DOHH2 (cell line): ENCODE measurements at regions not wholly inside any gene's neighbourhood (a gene's known extent, or its start where the extent isn't known, plus 50 kb on each side); places are given as distances from the start of the nearest gene placed in this dataset.

ENCODE experiments used
- H3F3A ChIP-seq: fragments of 200-600 bp; sonication (generic), shearing (Covaris generic); 2 replicates; pipeline ENCODE4 v1.6.0; 2016; ENCODE audit warnings: antibody characterized with exemption, mild to moderate bottlenecking; ENCODE audit not compliant: control insufficient read depth, insufficient read depth
- H3K27ac ChIP-seq: fragments of 200-600 bp; sonication (generic); 2 replicates; pipeline ENCODE4 v1.5.1; 2014; ENCODE audit warnings: low read depth, mild to moderate bottlenecking, low read length, moderate library complexity
- H3K27me3 ChIP-seq: fragments of 200-600 bp; sonication (generic); 2 replicates; pipeline ENCODE4 v1.6.1; 2014; ENCODE audit warnings: mild to moderate bottlenecking, low read length, mixed read lengths; ENCODE audit not compliant: control insufficient read depth
- H3K36me3 ChIP-seq: fragments of 200-600 bp; sonication (generic); 2 replicates; pipeline ENCODE4 v1.6.1; 2014; ENCODE audit warnings: mild to moderate bottlenecking, low read length, moderate library complexity, mixed read lengths; ENCODE audit not compliant: control insufficient read depth
- H3K4me1 ChIP-seq: fragments of 200-600 bp; sonication (generic); 2 replicates; pipeline ENCODE4 v1.6.1; 2014; ENCODE audit warnings: mild to moderate bottlenecking, low read length, mixed read lengths; ENCODE audit not compliant: control insufficient read depth
- H3K4me2 ChIP-seq: fragments of 200-600 bp; sonication (generic); 2 replicates; pipeline ENCODE4 v1.6.0; 2014; ENCODE audit warnings: mild to moderate bottlenecking, low read length, moderate library complexity
- H3K4me3 ChIP-seq: fragments of 200-600 bp; sonication (generic); 2 replicates; pipeline ENCODE4 v1.5.1; 2014; ENCODE audit warnings: mild to moderate bottlenecking, low read length, mixed read lengths
- H3K79me2 ChIP-seq: fragments of 200-600 bp; sonication (generic); 2 replicates; pipeline ENCODE4 v1.6.1; 2014; ENCODE audit warnings: mild to moderate bottlenecking, low read length, mixed read lengths; ENCODE audit not compliant: control insufficient read depth
- H3K9me2 ChIP-seq: fragments of 200-600 bp; sonication (generic); replicated peaks from 2 replicates; pipeline ENCODE4 v1.6.1; 2014; ENCODE audit warnings: mild to moderate bottlenecking, low read length, mixed read lengths; ENCODE audit not compliant: control insufficient read depth
- H3K9me3 ChIP-seq: fragments of 200-600 bp; sonication (generic); 2 replicates; pipeline ENCODE4 v1.6.1; 2014; ENCODE audit warnings: antibody characterized with exemption, low read length, mixed read lengths; ENCODE audit not compliant: control insufficient read depth, insufficient read depth
- H4K20me1 ChIP-seq: fragments of 200-600 bp; sonication (generic); 2 replicates; pipeline ENCODE4 v1.6.0; 2014; ENCODE audit warnings: low read depth, mild to moderate bottlenecking, antibody characterized with exemption, low read length, moderate library complexity; ENCODE audit not compliant: control insufficient read depth, insufficient read depth
- CTCF ChIP-seq: fragments of 200-600 bp; sonication (generic); IDR thresholded peaks from one replicate; pipeline ENCODE4 v1.5.1; 2014; ENCODE audit warnings: antibody characterized with exemption, mild to moderate bottlenecking, low read depth, low read length; ENCODE audit not compliant: poor library complexity, severe bottlenecking
- EZH2phosphoT487 ChIP-seq: fragments of 200-600 bp; sonication (generic); IDR thresholded peaks from 2 replicates; pipeline ENCODE4 v1.6.1; 2017; ENCODE audit warnings: borderline replicate concordance, mild to moderate bottlenecking, antibody characterized with exemption, low read length, moderate library complexity, mixed read lengths

GRCh38 chr13:34608331-34608730 lies 333.7 kb upstream of the NBEA start:
- H3K4me2 ChIP-seq, result no peak overlapping the region
- TF ChIP-seq CTCF, result no peak
- no peak for TF ChIP-seq EZH2phosphoT487
- no peaks in the 10 kb centered on the region for H3K27me3 ChIP-seq
- H3K4me1 ChIP-seq, result no peaks in the 10 kb centered on the region
- H3K27ac ChIP-seq, result no peak overlapping the region
- no peak overlapping the region for H3K4me3 ChIP-seq
- H3K79me2 ChIP-seq, result no peaks in the 10 kb centered on the region
- no peaks in the 10 kb centered on the region for H3K36me3 ChIP-seq
- H3F3A ChIP-seq, result no peaks in the 10 kb centered on the region
- H3K9me2 ChIP-seq, result no peaks in the 10 kb centered on the region
- no peaks in the 10 kb centered on the region for H4K20me1 ChIP-seq
- no peaks in the 10 kb centered on the region; the same call in 1 of the 2 replicates for H3K9me3 ChIP-seq

GRCh38 chr13:34611671-34612070 lies 330.4 kb upstream of the NBEA start:
- H3K4me1 ChIP-seq, result no peaks in the 10 kb centered on the region
- H3K9me2 ChIP-seq, result no peaks in the 10 kb centered on the region
- no peaks in the 10 kb centered on the region for H3K9me3 ChIP-seq
- no peaks in the 10 kb centered on the region for H3K36me3 ChIP-seq
- no peak overlapping the region for H3K27ac ChIP-seq
- H4K20me1 ChIP-seq, result no peaks in the 10 kb centered on the region
- no peaks in the 10 kb centered on the region for H3F3A ChIP-seq
- no peak overlapping the region for H3K4me2 ChIP-seq
- no peaks in the 10 kb centered on the region for H3K27me3 ChIP-seq
- no peak overlapping the region for H3K4me3 ChIP-seq
- no peaks in the 10 kb centered on the region for H3K79me2 ChIP-seq
- TF ChIP-seq EZH2phosphoT487 (no peak), CTCF (no peak)

- H3K9me3 ChIP-seq, result no peaks in the 10 kb centered on the region
- H3K9me2 ChIP-seq, result no peaks in the 10 kb centered on the region
- H3K4me2 ChIP-seq, result no peak overlapping the region
- TF ChIP-seq CTCF (no peak), EZH2phosphoT487 (no peak)
- H3K4me1 ChIP-seq, result no peaks in the 10 kb centered on the region
- no peak overlapping the region for H3K27ac ChIP-seq
- H3K36me3 ChIP-seq, result no peaks in the 10 kb centered on the region
- H3K79me2 ChIP-seq, result no peaks in the 10 kb centered on the region
- H3K4me3 ChIP-seq, result no peak overlapping the region
- H3F3A ChIP-seq, result no peaks in the 10 kb centered on the region
- no peaks in the 10 kb centered on the region for H3K27me3 ChIP-seq
- H4K20me1 ChIP-seq, result no peaks in the 10 kb centered on the region
Measured at GRCh38 chr13:34617473-34618083, 324.5 kb upstream of the NBEA start.

GRCh38 chr13:34618654-34619053 lies 323.4 kb upstream of the NBEA start:
- no peaks in the 10 kb centered on the region for H3K9me2 ChIP-seq
- TF ChIP-seq EZH2phosphoT487, result no peak
- no peaks in the 10 kb centered on the region for H4K20me1 ChIP-seq
- H3K27ac ChIP-seq, result no peak overlapping the region
- no peak overlapping the region for H3K4me3 ChIP-seq
- H3K4me1 ChIP-seq, result no peaks in the 10 kb centered on the region
- no peaks in the 10 kb centered on the region for H3K27me3 ChIP-seq
- H3F3A ChIP-seq, result no peaks in the 10 kb centered on the region
- no peak overlapping the region for H3K4me2 ChIP-seq
- H3K36me3 ChIP-seq, result no peaks in the 10 kb centered on the region
- H3K79me2 ChIP-seq, result no peaks in the 10 kb centered on the region
- no peaks in the 10 kb centered on the region for H3K9me3 ChIP-seq
